Suprapubic skin (tissue), 4 donors: ENCODE measurements at regions not wholly inside any gene's neighbourhood (a gene's known extent, or its start where the extent isn't known, plus 50 kb on each side); places are given as distances from the start of the nearest gene placed in this dataset.

ENCODE experiments used
- DNase-seq, 2 donors: peaks; one replicate each; pipeline ENCODE4 v3.0.0-alpha.2; 2019; ENCODE audit warnings: low spot score in 2 of 2
- H3K27ac ChIP-seq: fragments of 200-600 bp; sonication (generic); one replicate; pipeline ENCODE4 v1.5.1; 2019
- H3K27me3 ChIP-seq: fragments of 200-600 bp; sonication (generic); one replicate; pipeline ENCODE4 v1.5.1; 2019
- H3K36me3 ChIP-seq: fragments of 200-600 bp; sonication (generic); one replicate; pipeline ENCODE4 v1.5.1; 2019
- H3K4me1 ChIP-seq: fragments of 200-600 bp; sonication (generic); one replicate; pipeline ENCODE4 v1.5.1; 2019
- H3K4me3 ChIP-seq: fragments of 200-600 bp; sonication (generic); one replicate; pipeline ENCODE4 v1.5.1; 2019; ENCODE audit warnings: mild to moderate bottlenecking
- H3K9me3 ChIP-seq: fragments of 200-600 bp; sonication (generic); one replicate; pipeline ENCODE4 v1.5.1; 2019
- EP300 ChIP-seq: sonication (generic); formaldehyde crosslinking; IDR thresholded peaks from one replicate; pipeline ENCODE4 v1.6.1; 2017; ENCODE audit warnings: antibody characterized with exemption
- POLR2A ChIP-seq, 2 donors: fragments of 450-650 bp; IDR thresholded peaks; one replicate each; pipeline ENCODE4 v1.6.1; 2017; ENCODE audit warnings: antibody characterized with exemption in 2 of 2, mild to moderate bottlenecking in 2 of 2, moderate library complexity in 2 of 2
- POLR2AphosphoS5 ChIP-seq, 3 donors: sonication (generic); formaldehyde crosslinking; IDR thresholded peaks; one replicate each; pipeline ENCODE4 v1.6.1; 2017; ENCODE audit warnings: antibody characterized with exemption in 3 of 3
- WGBS: methylation state at CpG from one replicate; pipeline ENCODE4 v1.1.5; 2018; 5-methylcytosine and 5-hydroxymethylcytosine counted together
- TF ChIP-seq, protein P1 (sequence below), 2 donors: fragments of 200-600 bp in 1 of 2; fragments of 450-650 bp in 1 of 2; sonication (generic) in 1 of 2; IDR thresholded peaks; one replicate each; pipeline ENCODE4 v1.5.1; 2016 to 2019; ENCODE audit warnings: antibody characterized with exemption in 2 of 2, mild to moderate bottlenecking in 1 of 2, moderate library complexity in 1 of 2

- Histone ChIP-seq H3K36me3 (no peaks in the 10 kb centered on the region), H3K4me3 (no peak overlapping the region), H3K27me3 (no peaks in the 10 kb centered on the region), H3K9me3 (no peaks in the 10 kb centered on the region), H3K27ac (no peak overlapping the region), H3K4me1 (no peaks in the 10 kb centered on the region)
- DNase-seq, result no peak
- TF ChIP-seq EP300 (no peak), POLR2AphosphoS5 (IDR thresholded peaks at IDR 0.05) (no peak)
- TF ChIP-seq, protein P1, sequence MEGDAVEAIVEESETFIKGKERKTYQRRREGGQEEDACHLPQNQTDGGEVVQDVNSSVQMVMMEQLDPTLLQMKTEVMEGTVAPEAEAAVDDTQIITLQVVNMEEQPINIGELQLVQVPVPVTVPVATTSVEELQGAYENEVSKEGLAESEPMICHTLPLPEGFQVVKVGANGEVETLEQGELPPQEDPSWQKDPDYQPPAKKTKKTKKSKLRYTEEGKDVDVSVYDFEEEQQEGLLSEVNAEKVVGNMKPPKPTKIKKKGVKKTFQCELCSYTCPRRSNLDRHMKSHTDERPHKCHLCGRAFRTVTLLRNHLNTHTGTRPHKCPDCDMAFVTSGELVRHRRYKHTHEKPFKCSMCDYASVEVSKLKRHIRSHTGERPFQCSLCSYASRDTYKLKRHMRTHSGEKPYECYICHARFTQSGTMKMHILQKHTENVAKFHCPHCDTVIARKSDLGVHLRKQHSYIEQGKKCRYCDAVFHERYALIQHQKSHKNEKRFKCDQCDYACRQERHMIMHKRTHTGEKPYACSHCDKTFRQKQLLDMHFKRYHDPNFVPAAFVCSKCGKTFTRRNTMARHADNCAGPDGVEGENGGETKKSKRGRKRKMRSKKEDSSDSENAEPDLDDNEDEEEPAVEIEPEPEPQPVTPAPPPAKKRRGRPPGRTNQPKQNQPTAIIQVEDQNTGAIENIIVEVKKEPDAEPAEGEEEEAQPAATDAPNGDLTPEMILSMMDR (IDR thresholded peaks at IDR 0.05), result no peak
These were observed 74.5 kb upstream of the PALM2AKAP2 start for GRCh38 chr9:109705515-109705914.

- TF ChIP-seq EP300, result no peak
- TF ChIP-seq POLR2AphosphoS5 (IDR thresholded peaks at IDR 0.05), result no peak
- TF ChIP-seq POLR2A (IDR thresholded peaks at IDR 0.05), result no peak
- TF ChIP-seq, protein P1 (IDR thresholded peaks at IDR 0.05), result no peak
- no peaks in the 10 kb centered on the region for H3K36me3 ChIP-seq
- H3K9me3 ChIP-seq, result no peaks in the 10 kb centered on the region
- no peak for DNase-seq
- H3K27ac ChIP-seq, result no peak overlapping the region
- 78% methylated on average over 3 of the region's 3 CpGs for WGBS
- no peaks in the 10 kb centered on the region for H3K4me1 ChIP-seq
- H3K27me3 ChIP-seq, result no peaks in the 10 kb centered on the region
- no peak overlapping the region for H3K4me3 ChIP-seq
These were observed 72.6 kb upstream of the PALM2AKAP2 start for GRCh38 chr9:109707355-109707754.

DNA sequence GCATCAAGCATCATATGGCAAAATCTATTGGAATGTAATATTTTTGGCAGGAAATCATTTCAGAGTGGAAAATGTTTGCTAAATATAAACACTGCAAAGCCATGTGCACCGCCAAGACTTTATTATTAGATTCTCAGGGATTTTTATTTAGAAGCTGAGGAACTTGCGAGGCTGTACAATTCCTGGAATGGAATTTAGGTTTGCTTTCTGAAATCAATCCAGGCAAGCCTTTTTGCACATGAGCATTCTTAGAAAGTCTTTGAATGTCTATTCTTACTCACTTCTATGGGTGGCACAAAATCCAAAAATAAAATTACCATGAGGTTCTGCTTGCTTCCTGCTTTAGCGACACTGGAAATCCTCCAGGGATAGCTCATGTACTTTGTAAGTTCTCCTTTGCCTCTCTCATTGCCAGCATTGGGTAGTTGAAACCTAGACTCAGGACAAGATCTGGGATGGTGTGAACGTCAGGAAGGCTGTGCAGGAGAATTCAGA is 71.5 kb upstream of the PALM2AKAP2 start:
- no peaks in the 10 kb centered on the region for H3K27me3 ChIP-seq
- H3K4me1 ChIP-seq, result no peaks in the 10 kb centered on the region
- H3K4me3 ChIP-seq, result no peak overlapping the region
- no peaks in the 10 kb centered on the region for H3K9me3 ChIP-seq
- TF ChIP-seq POLR2AphosphoS5 (IDR thresholded peaks at IDR 0.05) (no peak), POLR2A (IDR thresholded peaks at IDR 0.05) (no peak), EP300 (no peak)
- TF ChIP-seq, protein P1 (IDR thresholded peaks at IDR 0.05), result no peak
- DNase-seq, result no peak
- 33% methylated on average over 4 of the region's 4 CpGs for WGBS
- no peak overlapping the region for H3K27ac ChIP-seq
- no peaks in the 10 kb centered on the region for H3K36me3 ChIP-seq

GRCh38 chr9:109709866-109710265 is 70.1 kb upstream of the PALM2AKAP2 start:
- no peak for DNase-seq
- Histone ChIP-seq H3K36me3 (no peaks in the 10 kb centered on the region), H3K27ac (no peak overlapping the region), H3K4me1 (no peaks in the 10 kb centered on the region), H3K9me3 (no peaks in the 10 kb centered on the region), H3K27me3 (no peaks in the 10 kb centered on the region), H3K4me3 (no peak overlapping the region)
- 83% methylated on average over 3 of the region's 3 CpGs for WGBS
- no peak for TF ChIP-seq POLR2A (IDR thresholded peaks at IDR 0.05)
- TF ChIP-seq, protein P1 (IDR thresholded peaks at IDR 0.05), result no peak
- no peak for TF ChIP-seq POLR2AphosphoS5 (IDR thresholded peaks at IDR 0.05)
- TF ChIP-seq EP300, result no peak

- TF ChIP-seq POLR2AphosphoS5 (IDR thresholded peaks at IDR 0.05) (no peak), EP300 (no peak)
- no peaks in the 10 kb centered on the region for H3K9me3 ChIP-seq
- H3K27ac ChIP-seq, result no peak overlapping the region
- H3K27me3 ChIP-seq, result peaks cover 2% of the 10 kb centered on the region
- H3K36me3 ChIP-seq, result no peaks in the 10 kb centered on the region
- no peak overlapping the region for H3K4me3 ChIP-seq
- 83% methylated on average over 1 of the region's 1 CpG for WGBS
- no peak for DNase-seq
- no peaks in the 10 kb centered on the region for H3K4me1 ChIP-seq
These were observed 69.2 kb upstream of the PALM2AKAP2 start for GRCh38 chr9:109710830-109711229.

GRCh38 chr9:109715344-109715743 is 64.7 kb upstream of the PALM2AKAP2 start:
- TF ChIP-seq, protein P1 (IDR thresholded peaks at IDR 0.05), result no peak
- TF ChIP-seq POLR2AphosphoS5 (IDR thresholded peaks at IDR 0.05) (no peak), EP300 (no peak), POLR2A (IDR thresholded peaks at IDR 0.05) (no peak)
- 77% methylated on average over 6 of the region's 6 CpGs for WGBS
- no peaks in the 10 kb centered on the region for H3K4me1 ChIP-seq
- H3K36me3 ChIP-seq, result no peaks in the 10 kb centered on the region
- H3K27ac ChIP-seq, result no peak overlapping the region
- DNase-seq, result no peak
- H3K27me3 ChIP-seq, result peaks cover 2% of the 10 kb centered on the region
- no peaks in the 10 kb centered on the region for H3K9me3 ChIP-seq
- no peak overlapping the region for H3K4me3 ChIP-seq
